ENCODE measurements at regions not wholly inside any gene's neighbourhood (a gene's known extent, or its start where the extent isn't known, plus 50 kb on each side); places are given as distances from the start of the nearest gene placed in this dataset.
"Not testable (repeated sequence)": the region's sequence is repeated elsewhere in the genome, so short reads cannot be mapped to it uniquely, and the experiment has no call there.

GRCh38 chr1:83251687-83252086, 747.2 kb downstream of the TTLL7 start:
- not testable (repeated sequence) for DNase-seq (ENCODE audit: low read depth in 2 of 2)

- not testable (repeated sequence) for DNase-seq (ENCODE audit: low read depth in 2 of 2)
Observed at GRCh38 chr1:83246780-83247179, 752.2 kb downstream of the TTLL7 start.

GRCh38 chr1:83244832-83245231, 754.1 kb downstream of the TTLL7 start:
- not testable (repeated sequence) for DNase-seq (ENCODE audit: low read depth in 2 of 2)

- not testable (repeated sequence) for DNase-seq (ENCODE audit: low read depth in 2 of 2)
Observed at GRCh38 chr1:83239568-83239967, 759.4 kb downstream of the TTLL7 start.

- DNase-seq (ENCODE audit: low read depth in 2 of 2) = not testable (repeated sequence)
Observed at GRCh38 chr1:83238654-83239053, 760.3 kb downstream of the TTLL7 start.

- not testable (repeated sequence) for DNase-seq (ENCODE audit: low read depth in 2 of 2)
Observed at GRCh38 chr1:83219788-83220187, 779.1 kb downstream of the TTLL7 start.

GRCh38 chr1:83218036-83218716, 780.8 kb downstream of the TTLL7 start:
- DNase-seq (ENCODE audit: low read depth in 2 of 2) = not testable (repeated sequence)

- DNase-seq (ENCODE audit: low read depth in 2 of 2) = not testable (repeated sequence)
Observed at GRCh38 chr1:83214317-83214716, 784.6 kb downstream of the TTLL7 start.

GRCh38 chr1:83213648-83214047, 785.3 kb downstream of the TTLL7 start:
- DNase-seq (ENCODE audit: low read depth in 2 of 2) = not testable (repeated sequence)

GRCh38 chr1:83212033-83212432, 786.9 kb downstream of the TTLL7 start:
- DNase-seq (ENCODE audit: low read depth in 2 of 2) = not testable (repeated sequence)

GRCh38 chr1:83208540-83208939, 790.4 kb downstream of the TTLL7 start:
- not testable (repeated sequence) for DNase-seq (ENCODE audit: low read depth in 2 of 2)

- DNase-seq (ENCODE audit: low read depth in 2 of 2) = not testable (repeated sequence)
Observed at GRCh38 chr1:83194610-83195009, 804.3 kb downstream of the TTLL7 start.

- DNase-seq (ENCODE audit: low read depth in 2 of 2) = not testable (repeated sequence)
Observed at GRCh38 chr1:83182033-83182728, 816.8 kb downstream of the TTLL7 start.

GRCh38 chr1:83180621-83181020, 818.3 kb downstream of the TTLL7 start:
- not testable (repeated sequence) for DNase-seq (ENCODE audit: low read depth in 2 of 2)

- not testable (repeated sequence) for DNase-seq (ENCODE audit: low read depth in 2 of 2)
Observed at GRCh38 chr1:83167634-83168033, 831.3 kb downstream of the TTLL7 start.

GRCh38 chr1:83163879-83164475, 835.0 kb downstream of the TTLL7 start:
- not testable (repeated sequence) for DNase-seq (ENCODE audit: low read depth in 2 of 2)

GRCh38 chr1:83158924-83159323, 840.0 kb downstream of the TTLL7 start:
- DNase-seq (ENCODE audit: low read depth in 2 of 2) = not testable (repeated sequence)

- DNase-seq (ENCODE audit: low read depth in 2 of 2) = not testable (repeated sequence)
Observed at GRCh38 chr1:83154306-83154705, 844.6 kb downstream of the TTLL7 start.

- not testable (repeated sequence) for DNase-seq (ENCODE audit: low read depth in 2 of 2)
Observed at GRCh38 chr1:83151167-83151898, 847.6 kb downstream of the TTLL7 start.

GRCh38 chr1:83150479-83150878, 848.5 kb downstream of the TTLL7 start:
- DNase-seq (ENCODE audit: low read depth in 2 of 2) = not testable (repeated sequence)

GRCh38 chr1:83145820-83146219, 853.1 kb downstream of the TTLL7 start:
- DNase-seq (ENCODE audit: low read depth in 2 of 2) = not testable (repeated sequence)

GRCh38 chr1:83142802-83143201, 856.1 kb downstream of the TTLL7 start:
- not testable (repeated sequence) for DNase-seq (ENCODE audit: low read depth in 2 of 2)
